Fibroblast of lung (primary cell): ENCODE measurements at regions not wholly inside any gene's neighbourhood (a gene's known extent, or its start where the extent isn't known, plus 50 kb on each side); places are given as distances from the start of the nearest gene placed in this dataset.

Experiments
- DNase-seq, 2 donors: peaks; one replicate each; pipeline versions ENCODE4 v3.0.0 to v3.0.0-alpha.2; 2010; ENCODE audit warnings: low read depth in 2 of 2
- H2AFZ ChIP-seq: 2 replicates; pipeline ENCODE4 v1.5.1; 2012; ENCODE audit warnings: low read length, control low read depth, inconsistent platforms
- H3K27ac ChIP-seq: 2 replicates; pipeline ENCODE4 v1.5.1; 2011; ENCODE audit warnings: low read length, control low read depth; ENCODE audit not compliant: insufficient read depth
- H3K27me3 ChIP-seq: 2 replicates; pipeline ENCODE4 v1.5.1; 2011; ENCODE audit warnings: mild to moderate bottlenecking, low read length; ENCODE audit not compliant: control insufficient read depth, insufficient read depth
- H3K36me3 ChIP-seq: 2 replicates; pipeline ENCODE4 v1.5.1; 2011; ENCODE audit warnings: low read length; ENCODE audit not compliant: control insufficient read depth, insufficient read depth
- H3K4me1 ChIP-seq: 2 replicates; pipeline ENCODE4 v1.5.1; 2011; ENCODE audit warnings: low read length; ENCODE audit not compliant: control insufficient read depth, insufficient read depth; ENCODE audit errors: extremely low read depth
- H3K4me2 ChIP-seq: 2 replicates; pipeline ENCODE4 v1.5.1; 2011; ENCODE audit warnings: low read length, control low read depth; ENCODE audit not compliant: insufficient read depth; ENCODE audit errors: extremely low read depth
- H3K4me3 ChIP-seq, 4 experiments: fragments of 200-600 bp in 1 of 4; sonication (generic) in 1 of 4; replicated peaks in 1 of 4; 2 replicates each; pipeline ENCODE4 v1.5.1; 2011 to 2016; ENCODE audit warnings: low read length in 4 of 4, low read depth in 3 of 4, mild to moderate bottlenecking in 3 of 4, control low read depth in 2 of 4, inconsistent platforms in 1 of 4, mixed read lengths in 1 of 4; ENCODE audit not compliant: insufficient read depth in 1 of 4; ENCODE audit errors: control extremely low read depth in 1 of 4
- H3K79me2 ChIP-seq: 2 replicates; pipeline ENCODE4 v1.5.1; 2012; ENCODE audit warnings: mild to moderate bottlenecking, low read length, inconsistent platforms; ENCODE audit not compliant: control insufficient read depth, insufficient read depth
- H3K9ac ChIP-seq: 2 replicates; pipeline ENCODE4 v1.5.1; 2011; ENCODE audit warnings: mild to moderate bottlenecking, low read length, control low read depth; ENCODE audit not compliant: insufficient read depth
- H3K9me3 ChIP-seq: 2 replicates; pipeline ENCODE4 v1.5.1; 2012; ENCODE audit warnings: low read depth, low read length; ENCODE audit not compliant: control insufficient read depth, insufficient read depth
- H4K20me1 ChIP-seq: 2 replicates; pipeline ENCODE4 v1.5.1; 2011; ENCODE audit warnings: low read length; ENCODE audit not compliant: control insufficient read depth, insufficient read depth; ENCODE audit errors: extremely low read depth
- CTCF ChIP-seq, 2 donors: IDR thresholded peaks in 1 of 2; conservative IDR thresholded peaks in 1 of 2; 1 replicate in 1 of 2; 2 replicates in 1 of 2; pipeline ENCODE4 v1.5.1; 2011 to 2012; ENCODE audit warnings: low read length in 2 of 2, control low read depth in 1 of 2, inconsistent platforms in 1 of 2, low read depth in 1 of 2, mild to moderate bottlenecking in 1 of 2
- EZH2 ChIP-seq: IDR thresholded peaks from 2 replicates; pipeline ENCODE4 v1.5.1; 2012; ENCODE audit warnings: low read length, control low read depth, mild to moderate bottlenecking; ENCODE audit errors: missing control alignments

- no peaks in the 10 kb centered on the region for H4K20me1 ChIP-seq
- no peak overlapping the region for H3K4me2 ChIP-seq
- H3K79me2 ChIP-seq: no peaks in the 10 kb centered on the region
- no peak for DNase-seq
- TF ChIP-seq CTCF (conservative IDR thresholded peaks at IDR 0.05 in 1 of 2, IDR thresholded peaks at IDR 0.05 in 1 of 2; ENCODE audit: low read depth in 1 of 2, low read length in 2 of 2) (no peak), EZH2 (no peak)
- H3K4me3 ChIP-seq: no peak overlapping the region
- H3K36me3 ChIP-seq: no peaks in the 10 kb centered on the region
- no peak overlapping the region for H3K9ac ChIP-seq
- H3K27ac ChIP-seq: no peak overlapping the region
- H3K4me1 ChIP-seq: peaks cover 4% of the 10 kb centered on the region
- no peaks in the 10 kb centered on the region for H3K9me3 ChIP-seq
- H3K27me3 ChIP-seq: no peaks in the 10 kb centered on the region
- no peak overlapping the region for H2AFZ ChIP-seq
These were observed 194.2 kb downstream of the HIPK3 start for GRCh38 chr11:33451364-33451763.

- Histone ChIP-seq H3K27ac (no peak overlapping the region), H3K79me2 (no peaks in the 10 kb centered on the region), H4K20me1 (no peaks in the 10 kb centered on the region), H3K4me3 (no peak overlapping the region), H3K4me1 (peaks cover 6% of the 10 kb centered on the region), H2AFZ (no peak overlapping the region), H3K9ac (no peak overlapping the region), H3K4me2 (no peak overlapping the region), H3K27me3 (no peaks in the 10 kb centered on the region), H3K36me3 (no peaks in the 10 kb centered on the region), H3K9me3 (no peaks in the 10 kb centered on the region)
- peak in 1 of 2 donors; percentile 89 for DNase-seq
- TF ChIP-seq EZH2 (no peak), CTCF (conservative IDR thresholded peaks at IDR 0.05 in 1 of 2, IDR thresholded peaks at IDR 0.05 in 1 of 2; ENCODE audit: low read depth in 1 of 2, low read length in 2 of 2) (no peak)
These were observed 192.6 kb downstream of the HIPK3 start for GRCh38 chr11:33449798-33450197.

GRCh38 chr11:33448461-33449130 is 191.4 kb downstream of the HIPK3 start:
- Histone ChIP-seq H3K27me3 (no peaks in the 10 kb centered on the region), H4K20me1 (no peaks in the 10 kb centered on the region), H3K4me3 (no peak overlapping the region), H3K27ac (no peak overlapping the region), H3K4me2 (no peak overlapping the region), H2AFZ (no peak overlapping the region), H3K36me3 (no peaks in the 10 kb centered on the region), H3K9me3 (no peaks in the 10 kb centered on the region), H3K4me1 (peaks cover 6% of the 10 kb centered on the region), H3K79me2 (no peaks in the 10 kb centered on the region), H3K9ac (no peak overlapping the region)
- DNase-seq: peak in 1 of 2 donors; percentile 47
- TF ChIP-seq CTCF (conservative IDR thresholded peaks at IDR 0.05 in 1 of 2, IDR thresholded peaks at IDR 0.05 in 1 of 2; ENCODE audit: low read depth in 1 of 2, low read length in 2 of 2): no peak
- no peak for TF ChIP-seq EZH2
